PC-3 (cell line): ENCODE measurements at regions not wholly inside any gene's neighbourhood (a gene's known extent, or its start where the extent isn't known, plus 50 kb on each side); places are given as distances from the start of the nearest gene placed in this dataset.

Source experiments
- ATAC-seq: fragments of 200-7000 bp; cut with Tn5 transposase; 2 replicates; pipeline ENCODE4 v1.9.1; 2020; ENCODE audit warnings: mild to moderate bottlenecking, moderate library complexity
- BruUV-seq: library from RNA; stranded (reverse); fragments of 400-500 nt; replicated peaks from 2 replicates; lab custom pipeline; 2021; lab: Mats Ljungman, UMichigan
- CTCF ChIA-PET: fragments of 300-600 bp; sonication (Branson Sonifier 250); formaldehyde crosslinking; loops from one replicate; lab custom pipeline; 2022; ENCODE audit warnings: antibody characterized with exemption; lab: Charles Lee
- POLR2A ChIA-PET: fragments of 300-600 bp; sonication (Branson Sonifier 250); formaldehyde crosslinking; loops from one replicate; lab custom pipeline; 2022; ENCODE audit warnings: antibody characterized with exemption; ENCODE audit not compliant: unreplicated experiment; lab: Charles Lee
- DNase-seq: peaks from one replicate; pipeline ENCODE4 v3.0.0-alpha.2; 2015
- H2AFZ ChIP-seq: fragments of 300-600 bp; sonication (generic); 2 replicates; pipeline ENCODE4 v1.6.0; 2016; ENCODE audit warnings: antibody characterized with exemption, low read length
- H3F3A ChIP-seq: fragments of 300-600 bp; sonication (generic); one replicate; pipeline ENCODE4 v1.6.0; 2017; ENCODE audit warnings: antibody characterized with exemption, low read length, control low read depth, mild to moderate bottlenecking; ENCODE audit not compliant: unreplicated experiment
- H3K27ac ChIP-seq: fragments of 300-600 bp; sonication (generic); 2 replicates; pipeline ENCODE4 v1.5.1; 2016; ENCODE audit warnings: mild to moderate bottlenecking, low read length
- H3K27me3 ChIP-seq: fragments of 300-600 bp; sonication (generic); 2 replicates; pipeline ENCODE4 v1.6.1; 2016; ENCODE audit warnings: low read length, mixed read lengths
- H3K36me3 ChIP-seq: fragments of 300-600 bp; sonication (generic); 2 replicates; pipeline ENCODE4 v1.6.1; 2016; ENCODE audit warnings: low read depth, mixed run types, low read length, mixed read lengths
- H3K4me1 ChIP-seq: fragments of 300-600 bp; sonication (generic); 2 replicates; pipeline ENCODE4 v1.5.1; 2016; ENCODE audit warnings: low read length; ENCODE audit not compliant: insufficient read depth
- H3K4me2 ChIP-seq: fragments of 300-600 bp; sonication (generic); 2 replicates; pipeline ENCODE4 v1.6.0; 2016; ENCODE audit warnings: low read length
- H3K4me3 ChIP-seq: fragments of 300-600 bp; sonication (generic); 2 replicates; pipeline ENCODE4 v1.5.1; 2016; ENCODE audit warnings: mild to moderate bottlenecking, low read length, mixed read lengths
- H3K79me2 ChIP-seq: fragments of 300-600 bp; sonication (generic); 2 replicates; pipeline ENCODE4 v1.6.1; 2017; ENCODE audit warnings: low read length, mixed read lengths
- H3K9ac ChIP-seq: fragments of 300-600 bp; sonication (generic); 2 replicates; pipeline ENCODE4 v1.6.0; 2016; ENCODE audit warnings: mild to moderate bottlenecking, low read length
- H3K9me2 ChIP-seq: fragments of 300-600 bp; sonication (generic); replicated peaks from 2 replicates; pipeline ENCODE4 v1.6.1; 2016; ENCODE audit warnings: mixed run types, low read length, mixed read lengths
- H3K9me3 ChIP-seq: fragments of 300-600 bp; sonication (generic); 2 replicates; pipeline ENCODE4 v1.6.1; 2016; ENCODE audit warnings: low read length, mixed read lengths
- H4K20me1 ChIP-seq: fragments of 300-600 bp; sonication (generic); 2 replicates; pipeline ENCODE4 v1.6.1; 2016; ENCODE audit warnings: low read length, mixed read lengths
- CTCF ChIP-seq: fragments of 300-600 bp; sonication (generic); conservative IDR thresholded peaks from 2 replicates; pipeline ENCODE4 v1.5.1; 2017; ENCODE audit warnings: antibody characterized with exemption, low read depth, mild to moderate bottlenecking, low read length
- EZH2 ChIP-seq: fragments of 300-600 bp; sonication (generic); IDR thresholded peaks from one replicate; pipeline ENCODE4 v1.6.1; 2017; ENCODE audit warnings: antibody characterized with exemption, mild to moderate bottlenecking, low read length; ENCODE audit not compliant: unreplicated experiment
- EZH2phosphoT487 ChIP-seq: fragments of 300-600 bp; sonication (generic); IDR thresholded peaks from 2 replicates; pipeline ENCODE4 v1.6.1; 2018; ENCODE audit warnings: mild to moderate bottlenecking, antibody characterized with exemption, low read length, borderline replicate concordance
- intact Hi-C: fragments of 100-400 bp; cut with micrococcal nuclease; formaldehyde crosslinking; loops from 2 replicates; pipeline ENCODE4 v1.9.0; 2023

DNA sequence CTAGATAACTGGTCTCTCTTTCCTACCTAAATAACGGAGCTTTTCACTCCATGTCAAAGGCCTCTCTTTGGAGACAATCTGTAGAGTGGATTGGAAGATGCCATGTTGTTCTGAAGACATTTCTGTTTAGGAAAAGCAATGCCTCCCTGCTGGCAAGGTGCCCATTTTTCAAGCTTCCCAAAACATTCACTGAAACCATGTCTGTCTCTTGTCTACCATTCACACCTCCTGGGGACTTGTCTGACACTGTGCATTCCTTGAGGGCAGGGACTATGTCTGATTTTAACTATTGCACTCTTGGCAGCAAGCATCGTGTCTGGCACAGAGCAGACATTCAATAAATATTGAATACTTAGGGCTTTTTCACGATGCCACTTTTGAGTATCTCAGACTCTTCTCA lies 528.9 kb upstream of the NRP1 start:
- no peaks in the 10 kb centered on the region for H3K9me2 ChIP-seq
- TF ChIP-seq EZH2 (no peak), CTCF (no peak), EZH2phosphoT487 (no peak)
- intact Hi-C loops: no loop called here
- H3K27me3 ChIP-seq: no peaks in the 10 kb centered on the region
- no peak overlapping the region for H3K27ac ChIP-seq
- no peak overlapping the region for H2AFZ ChIP-seq
- H3K36me3 ChIP-seq: no peaks in the 10 kb centered on the region
- no peak overlapping the region for H3K4me3 ChIP-seq
- H3K79me2 ChIP-seq: no peaks in the 10 kb centered on the region
- ATAC-seq: no peak
- H3K4me2 ChIP-seq: no peak overlapping the region
- CTCF ChIA-PET: no interaction called here
- H3K9ac ChIP-seq: no peak overlapping the region
- no TSS peak for BruUV-seq
- no peaks in the 10 kb centered on the region for H3K9me3 ChIP-seq
- DNase-seq: no peak
- no peaks in the 10 kb centered on the region for H4K20me1 ChIP-seq
- no peaks in the 10 kb centered on the region for H3F3A ChIP-seq
- H3K4me1 ChIP-seq: peaks cover 4% of the 10 kb centered on the region; the same call in 1 of the 2 replicates
- POLR2A ChIA-PET: no interaction called here

GRCh38 chr10:33862536-33863105 lies 528.2 kb upstream of the NRP1 start:
- no peaks in the 10 kb centered on the region for H4K20me1 ChIP-seq
- BruUV-seq: no TSS peak
- ChIA-PET POLR2A (no interaction called here), CTCF (no interaction called here)
- no peak overlapping the region for H3K9ac ChIP-seq
- H3F3A ChIP-seq: no peaks in the 10 kb centered on the region
- ATAC-seq: no peak
- H3K4me2 ChIP-seq: no peak overlapping the region
- intact Hi-C loops: no loop called here
- H3K9me2 ChIP-seq: no peaks in the 10 kb centered on the region
- no peak overlapping the region for H3K27ac ChIP-seq
- H3K4me3 ChIP-seq: no peak overlapping the region
- peaks cover 4% of the 10 kb centered on the region; the same call in 1 of the 2 replicates for H3K4me1 ChIP-seq
- H3K9me3 ChIP-seq: no peaks in the 10 kb centered on the region
- no peaks in the 10 kb centered on the region for H3K27me3 ChIP-seq
- no peaks in the 10 kb centered on the region for H3K79me2 ChIP-seq
- H3K36me3 ChIP-seq: no peaks in the 10 kb centered on the region
- no peak overlapping the region for H2AFZ ChIP-seq
- no peak for DNase-seq
- no peak for TF ChIP-seq CTCF
- TF ChIP-seq EZH2: no peak
- no peak for TF ChIP-seq EZH2phosphoT487

- H3K9me2 ChIP-seq: no peaks in the 10 kb centered on the region
- H3K27me3 ChIP-seq: no peaks in the 10 kb centered on the region
- no peaks in the 10 kb centered on the region for H3K36me3 ChIP-seq
- no peak overlapping the region for H3K4me3 ChIP-seq
- intact Hi-C loops: no loop called here
- CTCF ChIA-PET: no interaction called here
- no peak overlapping the region for H3K4me2 ChIP-seq
- H3K9ac ChIP-seq: no peak overlapping the region
- no peaks in the 10 kb centered on the region for H4K20me1 ChIP-seq
- no peaks in the 10 kb centered on the region for H3K79me2 ChIP-seq
- ATAC-seq (no peak), DNase-seq (no peak)
- POLR2A ChIA-PET: no interaction called here
- no peak overlapping the region for H2AFZ ChIP-seq
- no TSS peak for BruUV-seq
- H3K9me3 ChIP-seq: no peaks in the 10 kb centered on the region
- H3F3A ChIP-seq: no peaks in the 10 kb centered on the region
- H3K4me1 ChIP-seq: peaks cover 4% of the 10 kb centered on the region; the same call in 1 of the 2 replicates
- no peak overlapping the region for H3K27ac ChIP-seq
- TF ChIP-seq CTCF: no peak
- no peak for TF ChIP-seq EZH2phosphoT487
- no peak for TF ChIP-seq EZH2
Observed at GRCh38 chr10:33861833-33862232, 527.4 kb upstream of the NRP1 start.
